HEK293 (cell line): ENCODE measurements at regions not wholly inside any gene's neighbourhood (a gene's known extent, or its start where the extent isn't known, plus 50 kb on each side); places are given as distances from the start of the nearest gene placed in this dataset.

Experiments
- CTCF ChIA-PET: fragments of 350-600 bp; formaldehyde crosslinking; extraction: SDS; loops from one replicate; lab custom pipeline; 2021; ENCODE audit warnings: antibody characterized with exemption; lab: Yijun Ruan, JAX
- POLR2A ChIA-PET: fragments of 300-600 bp; formaldehyde crosslinking; extraction: SDS; loops from one replicate; lab custom pipeline; 2020; ENCODE audit warnings: antibody characterized with exemption, inconsistent platforms; lab: Yijun Ruan, JAX
- H3K27ac ChIP-seq: fragments of 200-500 bp; sonication (Bioruptor generic); 2 replicates; pipeline ENCODE4 v1.5.1; 2014; ENCODE audit warnings: low read depth, low read length, control low read depth, inconsistent platforms; ENCODE audit errors: extremely low read depth
- H3K36me3 ChIP-seq, 2 experiments: fragments of 200-500 bp in 1 of 2; sonication (Bioruptor generic) in 1 of 2; 1 replicate in 1 of 2; 2 replicates in 1 of 2; pipeline ENCODE4 v1.5.1; 2014 to 2017; ENCODE audit warnings: inconsistent platforms in 2 of 2, low read length in 2 of 2; ENCODE audit not compliant: control insufficient read depth in 2 of 2, insufficient read depth in 1 of 2
- H3K4me1 ChIP-seq: fragments of 200-500 bp; sonication (Bioruptor generic); 2 replicates; pipeline ENCODE4 v1.5.1; 2014; ENCODE audit warnings: mild to moderate bottlenecking, low read length, inconsistent platforms; ENCODE audit not compliant: control insufficient read depth, insufficient read depth
- H3K4me3 ChIP-seq: 2 replicates; pipeline ENCODE4 v1.5.1; 2011; ENCODE audit warnings: low read depth, mild to moderate bottlenecking, control low read depth, low read length, moderate library complexity
- H3K9me3 ChIP-seq: fragments of 200-500 bp; sonication (Bioruptor generic); 2 replicates; pipeline ENCODE4 v1.5.1; 2014; ENCODE audit warnings: low read depth, low read length, inconsistent platforms; ENCODE audit not compliant: control insufficient read depth, insufficient read depth
- FEZF1 ChIP-seq: fragments of 450-650 bp; formaldehyde crosslinking; IDR thresholded peaks from 2 replicates; pipeline ENCODE4 v1.5.1; 2016; ENCODE audit warnings: missing biosample characterization, missing genetic modification characterization
- HOXA7 ChIP-seq: sonication (generic); formaldehyde crosslinking; IDR thresholded peaks from 2 replicates; pipeline ENCODE4 v1.8.1; 2022; ENCODE audit warnings: missing genetic modification reagents, borderline replicate concordance
- HOXD13 ChIP-seq: sonication (generic); formaldehyde crosslinking; IDR thresholded peaks from 2 replicates; pipeline ENCODE4 v1.8.0; 2022; ENCODE audit warnings: missing genetic modification reagents, borderline replicate concordance
- ZFHX2 ChIP-seq: fragments of 450-650 bp; formaldehyde crosslinking; conservative IDR thresholded peaks from 2 replicates; pipeline ENCODE4 v1.5.1; 2016; ENCODE audit warnings: missing biosample characterization, missing genetic modification characterization
- ZNF157 ChIP-seq: fragments of 450-650 bp; formaldehyde crosslinking; IDR thresholded peaks from 2 replicates; pipeline ENCODE4 v1.5.1; 2016; ENCODE audit warnings: missing biosample characterization, missing genetic modification characterization
- ZNF335 ChIP-seq: fragments of 450-650 bp; formaldehyde crosslinking; conservative IDR thresholded peaks from 2 replicates; pipeline ENCODE4 v1.5.1; 2016; ENCODE audit warnings: missing biosample characterization, missing genetic modification characterization
- ZNF544 ChIP-seq: fragments of 450-650 bp; formaldehyde crosslinking; IDR thresholded peaks from 2 replicates; pipeline ENCODE4 v1.5.0; 2017; ENCODE audit warnings: missing biosample characterization, missing genetic modification characterization
- ZNF600 ChIP-seq: fragments of 450-650 bp; formaldehyde crosslinking; IDR thresholded peaks from 2 replicates; pipeline ENCODE4 v1.5.1; 2016; ENCODE audit warnings: missing biosample characterization, missing genetic modification characterization
- ZNF776 ChIP-seq: fragments of 450-650 bp; formaldehyde crosslinking; IDR thresholded peaks from 2 replicates; pipeline ENCODE4 v1.5.0; 2017; ENCODE audit warnings: missing biosample characterization, missing genetic modification characterization, borderline replicate concordance
- TF ChIP-seq, protein P1 (sequence below): fragments of 450-650 bp; formaldehyde crosslinking; IDR thresholded peaks from 2 replicates; pipeline ENCODE4; 2016; ENCODE audit warnings: missing biosample characterization, missing genetic modification characterization
- TF ChIP-seq, protein P2 (sequence below): fragments of 450-650 bp; formaldehyde crosslinking; IDR thresholded peaks from 2 replicates; pipeline ENCODE4 v1.5.1; 2016; ENCODE audit warnings: missing biosample characterization, missing genetic modification characterization
- TF ChIP-seq, protein P3 (sequence below): fragments of 450-650 bp; IDR thresholded peaks from 2 replicates; pipeline ENCODE4 v1.5.1; 2018; ENCODE audit warnings: missing biosample characterization, mild to moderate bottlenecking, missing genetic modification characterization
- TF ChIP-seq, protein P4 (sequence below): fragments of 450-650 bp; formaldehyde crosslinking; IDR thresholded peaks from 2 replicates; pipeline ENCODE4 v1.5.1; 2016; ENCODE audit warnings: missing biosample characterization, missing genetic modification characterization
- TF ChIP-seq, protein P5 (sequence below): fragments of 450-650 bp; formaldehyde crosslinking; IDR thresholded peaks from 2 replicates; pipeline ENCODE4 v1.5.1; 2016; ENCODE audit warnings: missing biosample characterization, missing genetic modification characterization
- TF ChIP-seq, protein P6 (sequence below): fragments of 450-650 bp; formaldehyde crosslinking; IDR thresholded peaks from 2 replicates; pipeline ENCODE4 v1.5.1; 2016; ENCODE audit warnings: missing biosample characterization, missing genetic modification characterization, low read depth

DNA sequence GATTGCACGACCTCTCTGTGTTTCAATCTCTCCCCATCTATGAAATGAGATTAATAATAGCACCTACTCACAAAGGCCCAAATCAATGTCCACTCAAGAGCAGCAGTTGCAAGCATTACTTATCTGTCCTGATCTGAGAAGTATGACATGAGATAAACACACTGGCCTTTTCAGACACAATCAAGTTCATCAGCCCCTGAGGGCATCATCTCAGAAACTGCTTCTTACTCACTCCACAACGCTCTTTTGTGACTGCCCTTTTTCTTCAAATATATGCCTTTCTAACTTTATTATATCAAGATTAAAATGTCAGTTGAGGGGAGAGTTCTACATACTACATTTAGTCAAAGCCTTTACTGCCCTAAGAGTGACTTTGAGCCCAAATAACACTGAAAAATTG is 371.9 kb upstream of the SPAG17 start:
- ChIA-PET POLR2A (no interaction called here), CTCF (no interaction called here)
- Histone ChIP-seq H3K9me3 (no peaks in the 10 kb centered on the region), H3K36me3 (no peaks in the 10 kb centered on the region), H3K4me1 (no peaks in the 10 kb centered on the region), H3K4me3 (no peak overlapping the region), H3K27ac (no peak overlapping the region)
- TF ChIP-seq ZNF335 (tag by site-specific recombination) (no peak), FEZF1 (tag by site-specific recombination) (peak; percentile 50)

DNA sequence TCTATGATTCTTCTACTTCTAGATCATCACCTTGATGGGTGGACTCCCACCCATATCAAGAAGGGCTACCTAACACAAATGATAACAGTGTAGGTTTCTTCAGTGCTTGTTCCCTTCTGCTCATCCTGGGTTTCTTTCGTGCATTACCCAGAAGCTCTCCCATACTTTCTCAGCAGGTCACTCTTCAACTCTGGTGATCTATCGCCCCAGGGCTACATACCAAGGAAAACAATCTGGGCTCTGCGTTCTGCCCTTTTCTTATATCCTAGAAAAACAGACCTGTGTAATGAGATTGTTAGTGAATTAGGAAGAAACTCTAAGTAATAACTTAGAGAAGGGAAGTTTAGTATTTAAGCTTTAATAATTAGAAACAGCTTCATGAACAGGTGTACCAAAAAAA is 370.6 kb upstream of the SPAG17 start:
- ChIA-PET POLR2A (no interaction called here), CTCF (interaction anchor here (0.6 to 1.5 kb wide), 3 partner anchors 9 to 304 kb away, joined by 3 to 5 read pairs (median 4); no protein-coding TSS in a partner anchor)
- TF ChIP-seq, protein P1, sequence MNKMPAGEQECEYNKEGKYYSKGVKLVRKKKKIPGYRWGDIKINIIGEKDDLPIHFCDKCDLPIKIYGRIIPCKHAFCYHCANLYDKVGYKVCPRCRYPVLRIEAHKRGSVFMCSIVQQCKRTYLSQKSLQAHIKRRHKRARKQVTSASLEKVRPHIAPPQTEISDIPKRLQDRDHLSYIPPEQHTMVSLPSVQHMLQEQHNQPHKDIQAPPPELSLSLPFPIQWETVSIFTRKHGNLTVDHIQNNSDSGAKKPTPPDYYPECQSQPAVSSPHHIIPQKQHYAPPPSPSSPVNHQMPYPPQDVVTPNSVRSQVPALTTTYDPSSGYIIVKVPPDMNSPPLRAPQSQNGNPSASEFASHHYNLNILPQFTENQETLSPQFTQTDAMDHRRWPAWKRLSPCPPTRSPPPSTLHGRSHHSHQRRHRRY: no peak
- TF ChIP-seq, protein P2, sequence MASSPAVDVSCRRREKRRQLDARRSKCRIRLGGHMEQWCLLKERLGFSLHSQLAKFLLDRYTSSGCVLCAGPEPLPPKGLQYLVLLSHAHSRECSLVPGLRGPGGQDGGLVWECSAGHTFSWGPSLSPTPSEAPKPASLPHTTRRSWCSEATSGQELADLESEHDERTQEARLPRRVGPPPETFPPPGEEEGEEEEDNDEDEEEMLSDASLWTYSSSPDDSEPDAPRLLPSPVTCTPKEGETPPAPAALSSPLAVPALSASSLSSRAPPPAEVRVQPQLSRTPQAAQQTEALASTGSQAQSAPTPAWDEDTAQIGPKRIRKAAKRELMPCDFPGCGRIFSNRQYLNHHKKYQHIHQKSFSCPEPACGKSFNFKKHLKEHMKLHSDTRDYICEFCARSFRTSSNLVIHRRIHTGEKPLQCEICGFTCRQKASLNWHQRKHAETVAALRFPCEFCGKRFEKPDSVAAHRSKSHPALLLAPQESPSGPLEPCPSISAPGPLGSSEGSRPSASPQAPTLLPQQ (tag by site-specific recombination): no peak
- no peak for TF ChIP-seq HOXA7 (CRISPR knock-in tag)
- no peak for TF ChIP-seq HOXD13 (CRISPR knock-in tag)
- TF ChIP-seq ZNF600 (tag by site-specific recombination): no peak
- TF ChIP-seq, protein P3, sequence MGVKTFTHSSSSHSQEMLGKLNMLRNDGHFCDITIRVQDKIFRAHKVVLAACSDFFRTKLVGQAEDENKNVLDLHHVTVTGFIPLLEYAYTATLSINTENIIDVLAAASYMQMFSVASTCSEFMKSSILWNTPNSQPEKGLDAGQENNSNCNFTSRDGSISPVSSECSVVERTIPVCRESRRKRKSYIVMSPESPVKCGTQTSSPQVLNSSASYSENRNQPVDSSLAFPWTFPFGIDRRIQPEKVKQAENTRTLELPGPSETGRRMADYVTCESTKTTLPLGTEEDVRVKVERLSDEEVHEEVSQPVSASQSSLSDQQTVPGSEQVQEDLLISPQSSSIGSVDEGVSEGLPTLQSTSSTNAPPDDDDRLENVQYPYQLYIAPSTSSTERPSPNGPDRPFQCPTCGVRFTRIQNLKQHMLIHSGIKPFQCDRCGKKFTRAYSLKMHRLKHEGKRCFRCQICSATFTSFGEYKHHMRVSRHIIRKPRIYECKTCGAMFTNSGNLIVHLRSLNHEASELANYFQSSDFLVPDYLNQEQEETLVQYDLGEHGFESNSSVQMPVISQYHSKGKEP (tag by site-specific recombination): no peak
- TF ChIP-seq ZFHX2 (tag by site-specific recombination): no peak
- TF ChIP-seq ZNF776 (tag by site-specific recombination): no peak
- TF ChIP-seq, protein P4, sequence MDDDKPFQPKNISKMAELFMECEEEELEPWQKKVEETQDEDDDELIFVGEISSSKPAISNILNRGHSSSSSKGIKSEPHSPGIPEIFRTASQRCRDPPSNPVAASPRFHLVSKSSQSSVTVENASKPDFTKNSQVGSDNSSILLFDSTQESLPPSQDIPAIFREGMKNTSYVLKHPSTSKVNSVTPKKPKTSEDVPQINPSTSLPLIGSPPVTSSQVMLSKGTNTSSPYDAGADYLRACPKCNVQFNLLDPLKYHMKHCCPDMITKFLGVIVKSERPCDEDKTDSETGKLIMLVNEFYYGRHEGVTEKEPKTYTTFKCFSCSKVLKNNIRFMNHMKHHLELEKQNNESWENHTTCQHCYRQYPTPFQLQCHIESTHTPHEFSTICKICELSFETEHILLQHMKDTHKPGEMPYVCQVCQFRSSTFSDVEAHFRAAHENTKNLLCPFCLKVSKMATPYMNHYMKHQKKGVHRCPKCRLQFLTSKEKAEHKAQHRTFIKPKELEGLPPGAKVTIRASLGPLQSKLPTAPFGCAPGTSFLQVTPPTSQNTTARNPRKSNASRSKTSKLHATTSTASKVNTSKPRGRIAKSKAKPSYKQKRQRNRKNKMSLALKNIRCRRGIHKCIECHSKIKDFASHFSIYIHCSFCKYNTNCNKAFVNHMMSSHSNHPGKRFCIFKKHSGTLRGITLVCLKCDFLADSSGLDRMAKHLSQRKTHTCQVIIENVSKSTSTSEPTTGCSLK (tag by site-specific recombination): no peak
- TF ChIP-seq, protein P5, sequence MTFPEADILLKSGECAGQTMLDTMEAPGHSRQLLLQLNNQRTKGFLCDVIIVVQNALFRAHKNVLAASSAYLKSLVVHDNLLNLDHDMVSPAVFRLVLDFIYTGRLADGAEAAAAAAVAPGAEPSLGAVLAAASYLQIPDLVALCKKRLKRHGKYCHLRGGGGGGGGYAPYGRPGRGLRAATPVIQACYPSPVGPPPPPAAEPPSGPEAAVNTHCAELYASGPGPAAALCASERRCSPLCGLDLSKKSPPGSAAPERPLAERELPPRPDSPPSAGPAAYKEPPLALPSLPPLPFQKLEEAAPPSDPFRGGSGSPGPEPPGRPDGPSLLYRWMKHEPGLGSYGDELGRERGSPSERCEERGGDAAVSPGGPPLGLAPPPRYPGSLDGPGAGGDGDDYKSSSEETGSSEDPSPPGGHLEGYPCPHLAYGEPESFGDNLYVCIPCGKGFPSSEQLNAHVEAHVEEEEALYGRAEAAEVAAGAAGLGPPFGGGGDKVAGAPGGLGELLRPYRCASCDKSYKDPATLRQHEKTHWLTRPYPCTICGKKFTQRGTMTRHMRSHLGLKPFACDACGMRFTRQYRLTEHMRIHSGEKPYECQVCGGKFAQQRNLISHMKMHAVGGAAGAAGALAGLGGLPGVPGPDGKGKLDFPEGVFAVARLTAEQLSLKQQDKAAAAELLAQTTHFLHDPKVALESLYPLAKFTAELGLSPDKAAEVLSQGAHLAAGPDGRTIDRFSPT: no peak
- H3K27ac ChIP-seq: no peak overlapping the region
- no peaks in the 10 kb centered on the region for H3K36me3 ChIP-seq
- H3K9me3 ChIP-seq: no peaks in the 10 kb centered on the region
- H3K4me3 ChIP-seq: no peak overlapping the region
- no peaks in the 10 kb centered on the region for H3K4me1 ChIP-seq

DNA sequence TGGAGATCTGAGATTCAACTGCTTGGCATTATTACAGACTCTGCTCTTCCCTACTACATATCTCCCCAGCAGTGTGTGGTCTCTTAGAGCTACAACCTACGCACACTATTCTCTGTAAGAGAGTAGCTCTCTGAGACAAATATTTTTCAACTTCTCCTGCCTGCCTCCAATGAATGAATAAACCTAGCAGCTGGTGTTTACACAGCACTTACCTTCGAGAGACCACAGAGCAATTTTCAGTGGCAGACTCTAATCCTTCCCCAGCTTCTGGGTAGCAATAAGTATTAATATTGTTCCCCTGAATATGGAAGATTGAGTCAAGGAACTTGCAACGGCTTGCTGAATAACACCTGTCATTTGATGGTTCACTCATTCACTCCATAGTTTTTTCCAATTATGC is 350.9 kb upstream of the SPAG17 start:
- TF ChIP-seq ZNF157 (tag by site-specific recombination): no peak
- TF ChIP-seq, protein P6, sequence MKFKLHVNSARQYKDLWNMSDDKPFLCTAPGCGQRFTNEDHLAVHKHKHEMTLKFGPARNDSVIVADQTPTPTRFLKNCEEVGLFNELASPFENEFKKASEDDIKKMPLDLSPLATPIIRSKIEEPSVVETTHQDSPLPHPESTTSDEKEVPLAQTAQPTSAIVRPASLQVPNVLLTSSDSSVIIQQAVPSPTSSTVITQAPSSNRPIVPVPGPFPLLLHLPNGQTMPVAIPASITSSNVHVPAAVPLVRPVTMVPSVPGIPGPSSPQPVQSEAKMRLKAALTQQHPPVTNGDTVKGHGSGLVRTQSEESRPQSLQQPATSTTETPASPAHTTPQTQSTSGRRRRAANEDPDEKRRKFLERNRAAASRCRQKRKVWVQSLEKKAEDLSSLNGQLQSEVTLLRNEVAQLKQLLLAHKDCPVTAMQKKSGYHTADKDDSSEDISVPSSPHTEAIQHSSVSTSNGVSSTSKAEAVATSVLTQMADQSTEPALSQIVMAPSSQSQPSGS: no peak
- TF ChIP-seq ZNF544 (tag by site-specific recombination): no peak
- H3K4me1 ChIP-seq: no peaks in the 10 kb centered on the region
- ChIA-PET POLR2A (no interaction called here), CTCF (interaction anchor here (1.0 kb wide), 1 partner anchor 22 kb away, joined by 5 read pairs; no protein-coding TSS in a partner anchor)
- H3K9me3 ChIP-seq: no peaks in the 10 kb centered on the region
- no peaks in the 10 kb centered on the region for H3K36me3 ChIP-seq
- H3K4me3 ChIP-seq: no peak overlapping the region
- no peak overlapping the region for H3K27ac ChIP-seq
